AG04449 (cell line): ENCODE measurements at regions not wholly inside any gene's neighbourhood (a gene's known extent, or its start where the extent isn't known, plus 50 kb on each side); places are given as distances from the start of the nearest gene placed in this dataset.
A peak's percentile ranks its signal among the peaks of the same experiment; 100 is the strongest.

Experiments used
- CTCF ChIA-PET: fragments of 350-600 bp; formaldehyde crosslinking; extraction: SDS; loops from one replicate; lab custom pipeline; 2021; ENCODE audit warnings: antibody characterized with exemption; lab: Yijun Ruan, JAX
- POLR2A ChIA-PET: fragments of 400-600, 350-600 bp; formaldehyde crosslinking; extraction: SDS; loops from one replicate; lab custom pipeline; 2020; ENCODE audit warnings: antibody characterized with exemption, inconsistent platforms; lab: Yijun Ruan, JAX
- DNase-seq: peaks from one replicate; pipeline ENCODE4 v3.0.0-alpha.2; 2010; ENCODE audit warnings: low read depth, low spot score
- H3K4me3 ChIP-seq: 2 replicates; pipeline ENCODE4 v1.5.1; 2011; ENCODE audit warnings: low read depth, mild to moderate bottlenecking, control low read depth, low read length
- CTCF ChIP-seq: IDR thresholded peaks from one replicate; pipeline ENCODE4 v1.5.1; 2011; ENCODE audit warnings: mild to moderate bottlenecking, moderate library complexity, low read length, control low read depth, inconsistent platforms; ENCODE audit not compliant: insufficient read depth; ENCODE audit errors: missing control alignments

GRCh38 chr9:89996773-89997172 lies 392.0 kb downstream of the GADD45G start:
- DNase-seq = no peak
- no peak overlapping the region for H3K4me3 ChIP-seq
- CTCF ChIA-PET = no interaction called here
- POLR2A ChIA-PET = no interaction called here
- peak; percentile 2 for TF ChIP-seq CTCF

DNA sequence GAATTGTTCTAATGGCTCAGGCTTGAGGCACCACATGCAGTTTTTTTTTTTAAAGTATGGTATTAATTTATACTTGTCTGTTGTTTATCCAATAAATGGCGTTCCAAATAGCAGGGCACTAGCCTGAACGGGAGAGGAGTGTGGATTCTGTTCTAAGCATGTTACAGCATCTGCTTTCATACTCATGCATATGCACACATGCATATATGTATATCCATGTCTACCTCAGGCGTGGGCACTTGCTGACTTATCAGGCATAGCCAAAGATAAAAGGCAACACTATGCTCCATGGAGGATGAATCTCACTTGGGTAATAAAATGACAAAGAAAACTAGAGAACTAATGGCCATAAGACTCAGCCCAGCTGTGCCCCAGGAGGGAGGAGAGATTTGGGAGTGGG lies 393.8 kb downstream of the GADD45G start:
- POLR2A ChIA-PET = no interaction called here
- CTCF ChIA-PET = interaction anchor here (1.0 to 1.8 kb wide), 3 partner anchors 20 to 397 kb away, joined by 4 to 6 read pairs (median 4); no protein-coding TSS in a partner anchor
- H3K4me3 ChIP-seq = no peak overlapping the region
- no peak for DNase-seq
- TF ChIP-seq CTCF = no peak

- DNase-seq = no peak
- no peak for TF ChIP-seq CTCF
- POLR2A ChIA-PET = interaction anchor here (1.3 kb wide), 1 partner anchor 8 kb away, joined by 4 read pairs; no protein-coding TSS in a partner anchor
- H3K4me3 ChIP-seq = no peak overlapping the region
- CTCF ChIA-PET = interaction anchor here (1.0 to 1.8 kb wide), 3 partner anchors 21 to 398 kb away, joined by 4 to 6 read pairs (median 4); no protein-coding TSS in a partner anchor
Observed at GRCh38 chr9:89999176-89999533, 394.3 kb downstream of the GADD45G start.

GRCh38 chr9:89999534-90000370 lies 394.9 kb downstream of the GADD45G start:
- ChIA-PET CTCF (interaction anchor here (1.0 to 1.8 kb wide), 3 partner anchors 397 to 399 kb away, joined by 3 to 6 read pairs (median 4); no protein-coding TSS in a partner anchor), POLR2A (interaction anchor here (1.3 kb wide), 1 partner anchor 8 kb away, joined by 4 read pairs; no protein-coding TSS in a partner anchor)
- no peak for TF ChIP-seq CTCF
- DNase-seq = peak; percentile 17
- H3K4me3 ChIP-seq = peak overlapping the region; percentile 38

- DNase-seq = no peak
- ChIA-PET CTCF (interaction anchor here (1.0 kb wide), 1 partner anchor 398 kb away, joined by 3 read pairs; no protein-coding TSS in a partner anchor), POLR2A (no interaction called here)
- no peak overlapping the region for H3K4me3 ChIP-seq
- TF ChIP-seq CTCF = no peak
Observed at GRCh38 chr9:90000925-90001324, 396.1 kb downstream of the GADD45G start.

- no peak overlapping the region for H3K4me3 ChIP-seq
- ChIA-PET CTCF (no interaction called here), POLR2A (no interaction called here)
- no peak for DNase-seq
- TF ChIP-seq CTCF = no peak
Observed at GRCh38 chr9:90001747-90002146, 396.9 kb downstream of the GADD45G start.
